Adrenal gland (tissue), 9 donors: ENCODE measurements at regions not wholly inside any gene's neighbourhood (a gene's known extent, or its start where the extent isn't known, plus 50 kb on each side); places are given as distances from the start of the nearest gene placed in this dataset.

Experiments
- DNase-seq, 7 donors: peaks; one replicate each; pipeline ENCODE4 v3.0.0-alpha.2; 2019 to 2020
- H3K27ac ChIP-seq, 5 donors: fragments of 200-600 bp; sonication (generic) in 4 of 5; 1 replicate in 3 of 5; 2 replicates in 2 of 5; pipeline versions ENCODE4 v1.5.1 to v1.8.0; 2016 to 2020; ENCODE audit warnings: mild to moderate bottlenecking in 1 of 5
- H3K27me3 ChIP-seq: fragments of 200-600 bp; 2 replicates; pipeline ENCODE4 v1.8.0; 2021
- H3K36me3 ChIP-seq, 2 donors: fragments of 200-600 bp; replicated peaks in 1 of 2; 1 replicate in 1 of 2; 2 replicates in 1 of 2; pipeline versions ENCODE4 v1.5.1 to v1.8.0; 2018 to 2022
- H3K4me1 ChIP-seq, 2 donors: fragments of 200-600 bp; replicated peaks in 1 of 2; 1 replicate in 1 of 2; 2 replicates in 1 of 2; pipeline versions ENCODE4 v1.5.1 to v1.8.0; 2018 to 2021
- H3K4me3 ChIP-seq, 4 donors: fragments of 200-600 bp; sonication (generic) in 3 of 4; one replicate each; pipeline ENCODE4 v1.5.1; 2016 to 2018
- H3K9me3 ChIP-seq, 3 donors: fragments of 200-600 bp; sonication (generic) in 1 of 3; replicated peaks in 1 of 3; 1 replicate in 2 of 3; 2 replicates in 1 of 3; pipeline versions ENCODE4 v1.5.1 to v1.8.0; 2016 to 2021
- CTCF ChIP-seq, 6 experiments: fragments of 450-650 bp in 4 of 6; fragments of 200-600 bp in 2 of 6; sonication (generic) in 1 of 6; IDR thresholded peaks; 1 replicate in 5 of 6; 2 replicates in 1 of 6; pipeline versions ENCODE4 v1.5.1 to v1.8.0; 2016 to 2021; ENCODE audit warnings: antibody characterized with exemption in 6 of 6, mild to moderate bottlenecking in 2 of 6, moderate library complexity in 1 of 6
- POLR2A ChIP-seq, 2 donors: fragments of 450-650 bp; IDR thresholded peaks; one replicate each; pipeline ENCODE4 v1.6.1; 2017; ENCODE audit warnings: antibody characterized with exemption in 2 of 2, mild to moderate bottlenecking in 2 of 2, moderate library complexity in 1 of 2
- WGBS, 4 donors: extraction: QIAGEN DNeasy Blood & Tissue Kit in 2 of 4; methylation state at CpG; one replicate each; pipeline versions ENCODE4 v1.1.5 to v1.1.7; 2013 to 2017; 5-methylcytosine and 5-hydroxymethylcytosine counted together
- intact Hi-C, 2 donors: fragments of 100-400 bp; cut with DNase I; formaldehyde crosslinking; loops; one replicate each; pipeline versions ENCODE4 v1.14.1 to v1.15.0; 2022 to 2023
- donor health status: healthy with polysubstance abuse.
- donor health status: Bipolar disorder and iron deficiency.
- donor health status: DM: yes; HTN: yes; CAD: no.
- donor health status: DM: no; HTN: no; CAD: no.
- donor health status: DM: no; HTN: no; CAD: no.

- Histone ChIP-seq H3K4me3 (no peak overlapping the region), H3K9me3 (no peaks in the 10 kb centered on the region)
- intact Hi-C loops, result no loop called here
Measured at GRCh38 chr4:77375866-77376607, 219.0 kb downstream of the CCNG2 start.

GRCh38 chr4:77376788-77377460 is 219.9 kb downstream of the CCNG2 start:
- Histone ChIP-seq H3K36me3 (no peaks in the 10 kb centered on the region), H3K9me3 (no peaks in the 10 kb centered on the region), H3K27me3 (no peaks in the 10 kb centered on the region), H3K4me1 (no peaks in the 10 kb centered on the region), H3K4me3 (no peak overlapping the region), H3K27ac (no peak overlapping the region)
- intact Hi-C loops, result no loop called here
- no peak for TF ChIP-seq POLR2A (IDR thresholded peaks at IDR 0.05)
- no peak for TF ChIP-seq CTCF (IDR thresholded peaks at IDR 0.05)
- no peak for DNase-seq
- 61 to 73% (median 67%) methylated on average over 8 of the region's 8 CpGs for WGBS, 4 donors

More at GRCh38 chr4:77375866-77376607, 219.0 kb downstream of the CCNG2 start:
- TF ChIP-seq POLR2A (IDR thresholded peaks at IDR 0.05), result no peak
- TF ChIP-seq CTCF (IDR thresholded peaks at IDR 0.05), result no peak
- H3K36me3 ChIP-seq, result no peaks in the 10 kb centered on the region
- no peaks in the 10 kb centered on the region for H3K4me1 ChIP-seq
- no peak for DNase-seq
- H3K27ac ChIP-seq, result no peak overlapping the region
- 70 to 83% (median 72%) methylated on average over 2 of the region's 2 CpGs for WGBS, 4 donors
- no peaks in the 10 kb centered on the region for H3K27me3 ChIP-seq

- Histone ChIP-seq H3K36me3 (no peaks in the 10 kb centered on the region), H3K9me3 (no peaks in the 10 kb centered on the region), H3K4me1 (no peaks in the 10 kb centered on the region), H3K27me3 (no peaks in the 10 kb centered on the region), H3K4me3 (no peak overlapping the region), H3K27ac (no peak overlapping the region)
- TF ChIP-seq CTCF (IDR thresholded peaks at IDR 0.05), result no peak
- TF ChIP-seq POLR2A (IDR thresholded peaks at IDR 0.05), result no peak
- no peak for DNase-seq
- intact Hi-C loops, result loop anchor here (5.0 to 10.0 kb wide), 2 partner anchors 218 to 231 kb away; no protein-coding TSS in a partner anchor
Measured at GRCh38 chr4:77384094-77384493, 221.5 kb upstream of the CXCL13 start.

GRCh38 chr4:77385124-77385969 is 220.3 kb upstream of the CXCL13 start:
- DNase-seq, result peak; percentile 55 to 85 (median 69)
- H3K9me3 ChIP-seq, result no peaks in the 10 kb centered on the region
- WGBS, 4 donors, result 3 to 16% (median 5%) methylated on average over 4 of the region's 4 CpGs
- H3K36me3 ChIP-seq, result no peaks in the 10 kb centered on the region
- no peak for TF ChIP-seq POLR2A (IDR thresholded peaks at IDR 0.05)
- peak; percentile 75 to 92 (median 84) for TF ChIP-seq CTCF (IDR thresholded peaks at IDR 0.05)
- intact Hi-C loops, result loop anchor here (5.0 to 10.0 kb wide), 3 partner anchors 47 to 232 kb away; no protein-coding TSS in a partner anchor
- H3K4me1 ChIP-seq, result no peaks in the 10 kb centered on the region
- no peak overlapping the region for H3K27ac ChIP-seq
- no peak overlapping the region for H3K4me3 ChIP-seq
- no peaks in the 10 kb centered on the region for H3K27me3 ChIP-seq
